ENCODE measurements at regions not wholly inside any gene's neighbourhood (a gene's known extent, or its start where the extent isn't known, plus 50 kb on each side); places are given as distances from the start of the nearest gene placed in this dataset.

- CTCF ChIA-PET: no interaction called here
- no peak for TF ChIP-seq CTCF (IDR thresholded peaks at IDR 0.05; ENCODE audit: control extremely low read depth, extremely low read depth, low read depth, missing control alignments)
- DNase-seq (ENCODE audit: extremely low spot score): no peak
- POLR2A ChIA-PET: no interaction called here
Measured at GRCh38 chrX:144494074-144494473, 610.2 kb downstream of the UBE2NL start.

DNA sequence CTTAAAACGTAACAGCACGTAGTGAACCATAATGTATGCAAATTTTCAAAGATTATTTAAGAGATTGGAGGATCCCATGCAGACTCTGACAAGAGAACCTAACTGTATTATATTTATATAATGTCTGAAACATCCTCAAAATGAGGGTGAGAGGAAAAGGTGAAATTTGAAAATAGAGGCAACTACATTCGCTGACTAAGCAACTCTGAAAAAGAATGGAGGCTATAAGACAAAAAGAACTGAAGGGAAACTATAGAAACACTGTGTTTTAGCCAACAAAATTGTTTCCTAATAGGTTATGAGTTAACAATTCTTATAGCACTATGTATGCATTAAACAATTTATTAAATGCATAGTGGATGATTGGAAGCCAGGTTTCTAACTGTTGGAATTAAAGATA is 648.0 kb downstream of the UBE2NL start:
- POLR2A ChIA-PET: no interaction called here
- DNase-seq (ENCODE audit: extremely low spot score): no peak
- CTCF ChIA-PET: no interaction called here
- no peak for TF ChIP-seq CTCF (IDR thresholded peaks at IDR 0.05; ENCODE audit: control extremely low read depth, extremely low read depth, low read depth, missing control alignments)

DNA sequence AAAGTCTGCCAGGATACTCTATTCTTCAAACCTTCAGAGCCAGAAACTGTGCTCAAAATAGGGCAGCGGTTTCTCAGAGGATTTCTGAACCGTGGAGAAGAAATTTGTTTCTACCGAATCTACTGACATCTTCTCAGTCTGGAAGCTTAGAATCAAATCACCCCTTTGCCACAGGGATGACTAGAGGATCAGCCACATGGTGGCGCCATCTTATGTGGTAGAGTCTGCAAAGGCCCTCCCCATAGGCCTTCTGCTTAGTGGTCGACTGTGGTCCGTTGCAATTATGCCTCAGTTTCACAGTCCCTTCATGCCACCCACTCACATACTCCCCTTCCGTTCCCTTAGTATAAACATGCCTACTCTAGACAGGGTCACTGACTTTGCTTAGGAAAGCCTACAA is 680.7 kb upstream of the SPANXN1 start:
- ChIA-PET POLR2A (no interaction called here), CTCF (no interaction called here)
- TF ChIP-seq CTCF (IDR thresholded peaks at IDR 0.05; ENCODE audit: control extremely low read depth, extremely low read depth, low read depth, missing control alignments): no peak
- no peak for DNase-seq (ENCODE audit: extremely low spot score)

GRCh38 chrX:144586756-144587155 is 660.5 kb upstream of the SPANXN1 start:
- no peak for DNase-seq (ENCODE audit: extremely low spot score)

DNA sequence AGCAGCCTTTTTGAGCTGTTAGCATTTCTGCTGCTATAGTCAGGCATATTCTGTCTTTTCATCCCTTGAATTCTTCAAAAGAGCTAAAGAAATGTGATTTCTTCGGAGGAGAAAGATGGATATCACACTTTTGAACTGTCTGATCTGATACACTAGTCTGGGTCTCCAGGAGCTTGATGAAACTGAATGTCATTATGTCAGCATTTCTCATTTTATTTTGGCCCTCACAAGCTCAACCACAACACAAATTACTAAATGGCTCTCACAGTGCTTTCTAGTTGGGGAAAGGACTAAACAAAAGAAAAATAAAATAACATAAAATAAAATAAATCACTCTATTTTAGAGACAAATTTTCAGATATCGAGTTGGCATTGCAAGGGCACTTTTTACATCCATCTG is 655.3 kb upstream of the SPANXN1 start:
- ChIA-PET POLR2A (no interaction called here), CTCF (no interaction called here)
- TF ChIP-seq CTCF (IDR thresholded peaks at IDR 0.05; ENCODE audit: control extremely low read depth, extremely low read depth, low read depth, missing control alignments): no peak
- no peak for DNase-seq (ENCODE audit: extremely low spot score)

More at GRCh38 chrX:144586756-144587155, 660.5 kb upstream of the SPANXN1 start:
- TF ChIP-seq CTCF (IDR thresholded peaks at IDR 0.05; ENCODE audit: control extremely low read depth, extremely low read depth, low read depth, missing control alignments): no peak
- ChIA-PET CTCF (no interaction called here), POLR2A (no interaction called here)

DNA sequence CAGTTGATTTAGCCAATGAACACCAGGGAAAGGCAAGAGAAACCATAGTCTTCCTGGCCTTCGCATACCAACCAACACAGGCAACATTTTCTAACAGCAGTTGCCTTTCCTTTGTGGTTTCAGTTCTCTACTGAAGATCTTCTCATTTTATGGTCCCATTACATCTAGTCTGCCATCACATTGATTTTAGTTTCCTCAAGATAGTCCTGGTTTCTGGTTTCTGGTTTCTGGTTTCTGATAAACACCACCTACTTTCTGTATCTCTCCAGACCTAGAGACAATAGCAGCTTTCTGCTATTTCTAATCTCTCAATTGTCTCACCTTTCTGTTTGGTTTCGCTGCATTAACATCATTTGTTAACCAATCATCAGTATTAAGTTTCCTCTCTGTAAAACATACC is 646.3 kb upstream of the SPANXN1 start:
- POLR2A ChIA-PET: no interaction called here
- no peak for TF ChIP-seq CTCF (IDR thresholded peaks at IDR 0.05; ENCODE audit: control extremely low read depth, extremely low read depth, low read depth, missing control alignments)
- DNase-seq (ENCODE audit: extremely low spot score): no peak
- CTCF ChIA-PET: no interaction called here

GRCh38 chrX:144612076-144612475 is 635.2 kb upstream of the SPANXN1 start:
- ChIA-PET POLR2A (no interaction called here), CTCF (no interaction called here)
- no peak for DNase-seq (ENCODE audit: extremely low spot score)
- no peak for TF ChIP-seq CTCF (IDR thresholded peaks at IDR 0.05; ENCODE audit: control extremely low read depth, extremely low read depth, low read depth, missing control alignments)

Measured in GM10248 (cell line).